IMR-90 (cell line): ENCODE measurements at regions not wholly inside any gene's neighbourhood (a gene's known extent, or its start where the extent isn't known, plus 50 kb on each side); places are given as distances from the start of the nearest gene placed in this dataset.

Experiments used
- ATAC-seq: fragments of 200-7000 bp; cut with Tn5 transposase; 2 replicates; pipeline ENCODE4 v1.9.1; 2020; ENCODE audit warnings: low read depth, mild to moderate bottlenecking, moderate library complexity
- BruUV-seq: library from RNA; stranded (reverse); fragments of 400-500 nt; replicated peaks from 2 replicates; lab custom pipeline; 2021; lab: Mats Ljungman, UMichigan
- CTCF ChIA-PET: fragments of 300-600 bp; formaldehyde crosslinking; extraction: SDS; loops from one replicate; lab custom pipeline; 2021; ENCODE audit warnings: antibody characterized with exemption; lab: Yijun Ruan, JAX
- POLR2A ChIA-PET: fragments of 300-600 bp; sonication (Branson Sonifier 250); formaldehyde crosslinking; loops from one replicate; lab custom pipeline; 2022; ENCODE audit warnings: antibody characterized with exemption; ENCODE audit not compliant: unreplicated experiment; lab: Charles Lee
- DNase-seq: peaks from one replicate; pipeline ENCODE4 v3.0.0; 2013
- H2AFZ ChIP-seq: replicated peaks from 2 replicates; pipeline ENCODE3; 2013; ENCODE audit warnings: low read length, mild to moderate bottlenecking; ENCODE audit not compliant: poor library complexity
- H2AK5ac ChIP-seq: 2 replicates; pipeline ENCODE4 v1.6.1; 2013; ENCODE audit warnings: low read depth, low read length, inconsistent platforms
- H2AK9ac ChIP-seq: replicated peaks from 2 replicates; pipeline ENCODE3; 2013; ENCODE audit warnings: mild to moderate bottlenecking, low read depth, low read length, moderate library complexity; ENCODE audit not compliant: poor library complexity
- H2BK120ac ChIP-seq: 2 replicates; pipeline ENCODE4 v1.6.1; 2013; ENCODE audit warnings: low read depth, low read length, inconsistent platforms
- H2BK15ac ChIP-seq: 3 replicates; pipeline ENCODE4 v1.6.1; 2013; ENCODE audit warnings: low read depth, low read length, inconsistent platforms
- H2BK20ac ChIP-seq: 2 replicates; pipeline ENCODE4 v1.6.1; 2013; ENCODE audit warnings: low read depth, mild to moderate bottlenecking, inconsistent platforms, low read length, moderate library complexity
- H2BK5ac ChIP-seq: 2 replicates; pipeline ENCODE4 v1.6.1; 2013; ENCODE audit warnings: mild to moderate bottlenecking, low read depth, low read length, inconsistent platforms; ENCODE audit not compliant: poor library complexity, severe bottlenecking
- H3K14ac ChIP-seq: replicated peaks from 2 replicates; pipeline ENCODE4 v1.6.1; 2013; ENCODE audit warnings: low read depth, low read length, inconsistent platforms
- H3K18ac ChIP-seq: 2 replicates; pipeline ENCODE4 v1.6.1; 2013; ENCODE audit warnings: low read depth, low read length, control low read depth
- H3K23ac ChIP-seq: 2 replicates; pipeline ENCODE4 v1.6.1; 2013; ENCODE audit warnings: low read depth, low read length, inconsistent platforms
- H3K27ac ChIP-seq: 2 replicates; pipeline ENCODE4 v1.5.1; 2013; ENCODE audit warnings: mild to moderate bottlenecking, control low read depth, low read length; ENCODE audit not compliant: insufficient read depth
- H3K27me3 ChIP-seq: 2 replicates; pipeline ENCODE4 v1.6.1; 2013; ENCODE audit warnings: low read length; ENCODE audit not compliant: control insufficient read depth, insufficient read depth
- H3K36me3 ChIP-seq: 2 replicates; pipeline ENCODE4 v1.6.1; 2013; ENCODE audit warnings: low read length, mixed read lengths; ENCODE audit not compliant: control insufficient read depth, insufficient read depth
- H3K4ac ChIP-seq: 2 replicates; pipeline ENCODE4 v1.6.1; 2013; ENCODE audit warnings: low read depth, low read length, inconsistent platforms
- H3K4me1 ChIP-seq: 2 replicates; pipeline ENCODE4 v1.6.1; 2013; ENCODE audit warnings: low read length, mixed read lengths; ENCODE audit not compliant: control insufficient read depth, insufficient read depth
- H3K4me2 ChIP-seq: 2 replicates; pipeline ENCODE4 v1.6.1; 2013; ENCODE audit warnings: low read depth, mild to moderate bottlenecking, control low read depth, low read length, moderate library complexity
- H3K4me3 ChIP-seq: 2 replicates; pipeline ENCODE4 v1.5.1; 2013; ENCODE audit warnings: low read depth, mild to moderate bottlenecking, control low read depth, low read length, moderate library complexity; ENCODE audit not compliant: insufficient read depth
- H3K56ac ChIP-seq: 2 replicates; pipeline ENCODE4 v1.6.1; 2013; ENCODE audit warnings: low read length, inconsistent platforms; ENCODE audit not compliant: insufficient read depth; ENCODE audit errors: extremely low read depth
- H3K79me1 ChIP-seq, 2 experiments: 2 replicates each; pipeline ENCODE4 v1.6.1; 2013; ENCODE audit warnings: low read length in 2 of 2, inconsistent platforms in 1 of 2, low read depth in 1 of 2
- H3K9ac ChIP-seq: 2 replicates; pipeline ENCODE4 v1.6.1; 2013; ENCODE audit warnings: low read depth, low read length, control low read depth
- H3K9me1 ChIP-seq: 2 replicates; pipeline ENCODE4 v1.6.1; 2013; ENCODE audit warnings: low read length, inconsistent platforms; ENCODE audit not compliant: insufficient read depth
- H3K9me3 ChIP-seq: 2 replicates; pipeline ENCODE4 v1.6.1; 2013; ENCODE audit warnings: low read length; ENCODE audit not compliant: control insufficient read depth, insufficient read depth
- H4K20me1 ChIP-seq: 2 replicates; pipeline ENCODE4 v1.6.1; 2013; ENCODE audit warnings: low read length, inconsistent platforms; ENCODE audit not compliant: insufficient read depth
- H4K5ac ChIP-seq: 2 replicates; pipeline ENCODE4 v1.6.1; 2013; ENCODE audit warnings: mild to moderate bottlenecking, low read depth, low read length, control low read depth
- H4K8ac ChIP-seq, 2 experiments: 2 replicates each; pipeline ENCODE4 v1.6.1; 2013; ENCODE audit warnings: low read depth in 2 of 2, low read length in 2 of 2, control low read depth in 1 of 2, inconsistent platforms in 1 of 2
- H4K91ac ChIP-seq: 2 replicates; pipeline ENCODE4 v1.6.1; 2013; ENCODE audit warnings: low read depth, low read length, inconsistent platforms; ENCODE audit not compliant: insufficient read depth
- BHLHE40 ChIP-seq: fragments of 150-350 bp; IDR thresholded peaks from 2 replicates; pipeline ENCODE4 v1.6.1; 2016; ENCODE audit warnings: mild to moderate bottlenecking, low read depth, low read length
- CEBPB ChIP-seq: IDR thresholded peaks from 2 replicates; pipeline ENCODE4 v1.6.1; 2012; ENCODE audit warnings: low read depth, low read length, improper control_type of control experiment
- FOS ChIP-seq: fragments of 150-350 bp; IDR thresholded peaks from 2 replicates; pipeline ENCODE4 v1.6.1; 2016; ENCODE audit warnings: low read depth, low read length
- MAFK ChIP-seq: IDR thresholded peaks from 2 replicates; pipeline ENCODE4 v1.6.1; 2012; ENCODE audit warnings: low read depth, low read length, improper control_type of control experiment
- MXI1 ChIP-seq: IDR thresholded peaks from 2 replicates; pipeline ENCODE4 v1.6.1; 2012; ENCODE audit warnings: low read depth, mild to moderate bottlenecking, low read length, moderate library complexity, borderline replicate concordance
- POLR2A ChIP-seq: IDR thresholded peaks from 2 replicates; pipeline ENCODE4 v1.6.1; 2012; ENCODE audit warnings: mild to moderate bottlenecking, low read depth, low read length
- RAD21 ChIP-seq: IDR thresholded peaks from 2 replicates; pipeline ENCODE4 v1.6.1; 2012; ENCODE audit warnings: low read length, improper control_type of control experiment
- RCOR1 ChIP-seq: IDR thresholded peaks from 2 replicates; pipeline ENCODE4 v1.6.1; 2012; ENCODE audit warnings: mild to moderate bottlenecking, low read length, improper control_type of control experiment; ENCODE audit not compliant: insufficient replicate concordance
- RFX5 ChIP-seq: IDR thresholded peaks from 2 replicates; pipeline ENCODE4 v1.8.0; 2012; ENCODE audit warnings: low read depth, mild to moderate bottlenecking, low read length, moderate library complexity
- WGBS, 2 experiments: methylation state at CpG; one replicate each; pipeline versions ENCODE4 v1.1.5 to v1.1.7; 2013; ENCODE audit warnings: missing lambda C conversion rate in 2 of 2; ENCODE audit not compliant: insufficient read length in 1 of 2; ENCODE audit errors: extremely low coverage in 2 of 2; 5-methylcytosine and 5-hydroxymethylcytosine counted together
- dilution Hi-C: fragments of 300-500 bp; cut with HindIII; formaldehyde crosslinking; loops from one replicate; pipeline ENCODE4 v1.14.3; 2018; ENCODE audit warnings: low sequenced_read_pairs; ENCODE audit not compliant: unreplicated experiment
- in situ Hi-C: fragments of 300-500 bp; cut with MboI; formaldehyde crosslinking; loops from 3 replicates; pipeline ENCODE4 v1.14.3; 2019; ENCODE audit warnings: low sequenced_read_pairs, inconsistent platforms, mixed read lengths
- intact Hi-C: fragments of 100-400 bp; cut with micrococcal nuclease; formaldehyde crosslinking; loops from 2 replicates; pipeline ENCODE4 v1.10.0; 2022
- TF ChIP-seq, protein P1 (sequence below): fragments of 150-350 bp; IDR thresholded peaks from 2 replicates; pipeline ENCODE4 v1.6.1; 2017; ENCODE audit warnings: mild to moderate bottlenecking, antibody characterized with exemption, low read length, low read depth

DNA sequence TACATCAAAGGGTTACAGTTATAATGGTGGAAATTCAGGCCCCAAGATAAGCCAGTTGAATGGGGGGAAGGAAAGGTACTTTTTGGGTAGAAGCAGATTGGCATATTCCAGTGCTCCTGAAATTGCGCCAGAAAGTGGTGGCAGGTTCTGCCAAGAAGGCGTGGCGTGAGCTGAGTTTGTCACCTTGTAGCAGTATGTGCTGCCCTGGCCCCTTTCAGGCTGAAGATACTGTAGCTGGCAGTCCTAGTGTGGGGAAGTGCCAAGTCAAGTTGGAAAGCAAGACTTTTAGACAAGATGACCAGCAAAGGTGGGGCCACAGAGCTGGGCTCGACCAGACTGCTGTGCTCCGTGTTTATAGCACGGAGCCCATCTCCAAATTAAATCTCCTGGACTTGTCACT, 133.6 kb upstream of the GLRA1 start:
- no peak overlapping the region for H4K8ac ChIP-seq
- H3K4me3 ChIP-seq, result no peak overlapping the region
- H2AK5ac ChIP-seq, result no peak overlapping the region
- H3K36me3 ChIP-seq, result no peaks in the 10 kb centered on the region
- no peak overlapping the region for H4K5ac ChIP-seq
- H3K27me3 ChIP-seq, result no peaks in the 10 kb centered on the region
- in situ Hi-C loops, result no loop called here
- no peak overlapping the region for H4K91ac ChIP-seq
- H3K4ac ChIP-seq, result no peak overlapping the region
- ATAC-seq, result no peak
- ChIA-PET CTCF (no interaction called here), POLR2A (no interaction called here)
- 57% methylated on average over 3 of the region's 6 CpGs; no CpG with 5 or more reads in 1 of the 2 experiments for WGBS, 2 experiments
- H3K56ac ChIP-seq, result no peak overlapping the region
- H2BK20ac ChIP-seq, result no peak overlapping the region
- H2BK120ac ChIP-seq, result no peak overlapping the region
- intact Hi-C loops, result no loop called here
- H3K4me2 ChIP-seq, result no peak overlapping the region
- BruUV-seq, result no TSS peak
- no peaks in the 10 kb centered on the region for H3K79me1 ChIP-seq
- no peak overlapping the region for H3K9ac ChIP-seq
- DNase-seq, result no peak
- H3K18ac ChIP-seq, result no peak overlapping the region
- TF ChIP-seq RFX5 (no peak), POLR2A (no peak), MAFK (no peak), FOS (no peak), CEBPB (no peak), BHLHE40 (no peak), RCOR1 (no peak), RAD21 (no peak), MXI1 (no peak)
- TF ChIP-seq, protein P1, sequence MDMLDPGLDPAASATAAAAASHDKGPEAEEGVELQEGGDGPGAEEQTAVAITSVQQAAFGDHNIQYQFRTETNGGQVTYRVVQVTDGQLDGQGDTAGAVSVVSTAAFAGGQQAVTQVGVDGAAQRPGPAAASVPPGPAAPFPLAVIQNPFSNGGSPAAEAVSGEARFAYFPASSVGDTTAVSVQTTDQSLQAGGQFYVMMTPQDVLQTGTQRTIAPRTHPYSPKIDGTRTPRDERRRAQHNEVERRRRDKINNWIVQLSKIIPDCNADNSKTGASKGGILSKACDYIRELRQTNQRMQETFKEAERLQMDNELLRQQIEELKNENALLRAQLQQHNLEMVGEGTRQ, result no peak
- H2BK5ac ChIP-seq, result no peak overlapping the region
- no peak overlapping the region for H3K27ac ChIP-seq
- dilution Hi-C loops, result no loop called here
- no peak overlapping the region for H2BK15ac ChIP-seq
- H3K9me3 ChIP-seq, result no peaks in the 10 kb centered on the region
- H3K9me1 ChIP-seq, result no peaks in the 10 kb centered on the region
- H2AK9ac ChIP-seq, result no peak overlapping the region
- no peaks in the 10 kb centered on the region for H3K4me1 ChIP-seq
- no peaks in the 10 kb centered on the region for H4K20me1 ChIP-seq
- H3K23ac ChIP-seq, result no peak overlapping the region
- no peak overlapping the region for H2AFZ ChIP-seq
- no peak overlapping the region for H3K14ac ChIP-seq
